PC-9 (cell line): ENCODE measurements at regions not wholly inside any gene's neighbourhood (a gene's known extent, or its start where the extent isn't known, plus 50 kb on each side); places are given as distances from the start of the nearest gene placed in this dataset.

Experiments
- BruUV-seq: library from RNA; stranded (reverse); fragments of 400-500 nt; replicated peaks from 2 replicates; lab custom pipeline; 2021; lab: Mats Ljungman, UMichigan
- CTCF ChIA-PET: fragments of 300-600 bp; sonication (Branson Sonifier 250); formaldehyde crosslinking; loops from one replicate; lab custom pipeline; 2022; ENCODE audit warnings: antibody characterized with exemption; lab: Charles Lee
- POLR2A ChIA-PET: fragments of 300-600 bp; sonication (Branson Sonifier 250); formaldehyde crosslinking; loops from one replicate; lab custom pipeline; 2022; ENCODE audit warnings: antibody characterized with exemption; ENCODE audit not compliant: unreplicated experiment; lab: Charles Lee
- DNase-seq, 2 experiments: peaks; one replicate each; pipeline versions ENCODE4 v3.0.0 to v3.0.0-alpha.2; 2015 to 2022; ENCODE audit warnings: mixed read lengths in 1 of 2
- H2AFZ ChIP-seq: fragments of 200-600 bp; sonication (generic); 2 replicates; pipeline ENCODE4 v1.8.1; 2017; ENCODE audit warnings: antibody characterized with exemption
- H3F3A ChIP-seq: fragments of 200-600 bp; sonication (generic); 2 replicates; pipeline ENCODE4 v1.8.1; 2017; ENCODE audit warnings: antibody characterized with exemption, mild to moderate bottlenecking, low read depth; ENCODE audit not compliant: insufficient read depth
- H3K27ac ChIP-seq: fragments of 200-600 bp; sonication (generic); 2 replicates; pipeline ENCODE4 v1.6.1; 2016; ENCODE audit warnings: mixed run types
- H3K27me3 ChIP-seq: fragments of 200-600 bp; sonication (generic); 2 replicates; pipeline ENCODE4 v1.6.1; 2016; ENCODE audit warnings: low read depth, mixed run types; ENCODE audit not compliant: insufficient read depth
- H3K36me3 ChIP-seq: fragments of 200-600 bp; sonication (generic); 2 replicates; pipeline ENCODE4 v1.6.1; 2016; ENCODE audit warnings: low read depth, mixed run types
- H3K4me1 ChIP-seq: fragments of 200-600 bp; sonication (generic); replicated peaks from 2 replicates; pipeline ENCODE4 v1.6.1; 2016; ENCODE audit warnings: mixed run types; ENCODE audit not compliant: insufficient read depth
- H3K4me2 ChIP-seq: fragments of 200-600 bp; sonication (generic); 2 replicates; pipeline ENCODE4 v1.6.1; 2017; ENCODE audit warnings: mixed run types
- H3K4me3 ChIP-seq: fragments of 200-600 bp; sonication (generic); 2 replicates; pipeline ENCODE4 v1.6.1; 2016; ENCODE audit warnings: mixed run types
- H3K79me2 ChIP-seq: fragments of 200-600 bp; sonication (generic); 2 replicates; pipeline ENCODE4 v1.6.1; 2017; ENCODE audit warnings: low read depth, mixed run types
- H3K9me2 ChIP-seq: fragments of 200-600 bp; sonication (generic); 2 replicates; pipeline ENCODE4 v1.8.1; 2017; ENCODE audit warnings: mild to moderate bottlenecking; ENCODE audit not compliant: insufficient read depth
- H3K9me3 ChIP-seq: fragments of 200-600 bp; sonication (generic); 2 replicates; pipeline ENCODE4 v1.8.1; 2016; ENCODE audit warnings: low read depth; ENCODE audit not compliant: insufficient read depth
- H4K20me1 ChIP-seq: fragments of 200-600 bp; sonication (generic); 2 replicates; pipeline ENCODE4 v1.8.1; 2017; ENCODE audit not compliant: insufficient read depth
- EZH2 ChIP-seq: fragments of 200-600 bp; sonication (generic); IDR thresholded peaks from 2 replicates; pipeline ENCODE4 v1.8.0; 2017; ENCODE audit warnings: antibody characterized with exemption, low read depth
- intact Hi-C: fragments of 100-400 bp; cut with micrococcal nuclease; formaldehyde crosslinking; loops from one replicate; pipeline ENCODE4 v1.10.0; 2022; ENCODE audit not compliant: unreplicated experiment
- TF ChIP-seq, protein P1 (sequence below): fragments of 200-600 bp; sonication (generic); conservative IDR thresholded peaks from 2 replicates; pipeline ENCODE4 v1.6.1; 2017; ENCODE audit warnings: mixed run types, antibody characterized with exemption, mild to moderate bottlenecking, moderate library complexity

DNA sequence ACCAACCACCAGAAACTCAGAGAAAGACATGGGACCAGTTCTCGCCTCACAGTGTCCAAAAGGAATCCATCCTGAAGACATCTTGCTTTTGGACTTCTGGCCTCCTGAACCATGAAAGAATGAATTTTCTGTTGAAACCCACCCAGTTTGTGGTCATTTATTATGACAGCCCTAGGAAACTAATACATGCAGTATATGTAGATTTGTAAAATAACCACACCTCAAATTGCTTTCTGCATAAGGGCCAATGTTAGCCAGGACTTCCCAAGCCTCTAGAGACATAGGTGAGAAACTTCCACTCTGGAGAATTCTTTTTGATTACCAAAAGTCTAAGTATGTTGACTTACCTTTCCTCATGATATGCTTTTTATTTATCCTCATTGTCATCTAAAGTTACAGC, 210.5 kb upstream of the SP4 start:
- intact Hi-C loops: no loop called here
- 0 out of 2 replicates have a peak, but pooled peaks cover 4% of the 10 kb centered on the region for H3K27me3 ChIP-seq
- no peak overlapping the region for H3K27ac ChIP-seq
- no peaks in the 10 kb centered on the region for H3F3A ChIP-seq
- H3K9me2 ChIP-seq: no peaks in the 10 kb centered on the region
- no peak overlapping the region for H3K4me2 ChIP-seq
- no peaks in the 10 kb centered on the region for H3K36me3 ChIP-seq
- ChIA-PET CTCF (no interaction called here), POLR2A (no interaction called here)
- H3K9me3 ChIP-seq: no peaks in the 10 kb centered on the region; the same call in 1 of the 2 replicates
- H3K79me2 ChIP-seq: no peaks in the 10 kb centered on the region
- H3K4me3 ChIP-seq: no peak overlapping the region
- BruUV-seq: no TSS peak
- no peaks in the 10 kb centered on the region for H3K4me1 ChIP-seq
- no peaks in the 10 kb centered on the region for H4K20me1 ChIP-seq
- H2AFZ ChIP-seq: no peak overlapping the region
- no peak for DNase-seq
- TF ChIP-seq EZH2: no peak
- TF ChIP-seq, protein P1, sequence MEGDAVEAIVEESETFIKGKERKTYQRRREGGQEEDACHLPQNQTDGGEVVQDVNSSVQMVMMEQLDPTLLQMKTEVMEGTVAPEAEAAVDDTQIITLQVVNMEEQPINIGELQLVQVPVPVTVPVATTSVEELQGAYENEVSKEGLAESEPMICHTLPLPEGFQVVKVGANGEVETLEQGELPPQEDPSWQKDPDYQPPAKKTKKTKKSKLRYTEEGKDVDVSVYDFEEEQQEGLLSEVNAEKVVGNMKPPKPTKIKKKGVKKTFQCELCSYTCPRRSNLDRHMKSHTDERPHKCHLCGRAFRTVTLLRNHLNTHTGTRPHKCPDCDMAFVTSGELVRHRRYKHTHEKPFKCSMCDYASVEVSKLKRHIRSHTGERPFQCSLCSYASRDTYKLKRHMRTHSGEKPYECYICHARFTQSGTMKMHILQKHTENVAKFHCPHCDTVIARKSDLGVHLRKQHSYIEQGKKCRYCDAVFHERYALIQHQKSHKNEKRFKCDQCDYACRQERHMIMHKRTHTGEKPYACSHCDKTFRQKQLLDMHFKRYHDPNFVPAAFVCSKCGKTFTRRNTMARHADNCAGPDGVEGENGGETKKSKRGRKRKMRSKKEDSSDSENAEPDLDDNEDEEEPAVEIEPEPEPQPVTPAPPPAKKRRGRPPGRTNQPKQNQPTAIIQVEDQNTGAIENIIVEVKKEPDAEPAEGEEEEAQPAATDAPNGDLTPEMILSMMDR: no peak

GRCh38 chr7:21218155-21218554, 209.7 kb upstream of the SP4 start:
- POLR2A ChIA-PET: interaction anchor here (0.7 kb wide), 1 partner anchor 795 kb away, joined by 3 read pairs; no protein-coding TSS in a partner anchor
- intact Hi-C loops: no loop called here
- CTCF ChIA-PET: no interaction called here
- H3K4me1 ChIP-seq: no peaks in the 10 kb centered on the region
- no peak overlapping the region for H3K4me3 ChIP-seq
- H3F3A ChIP-seq: no peaks in the 10 kb centered on the region
- H4K20me1 ChIP-seq: no peaks in the 10 kb centered on the region
- no TSS peak for BruUV-seq
- no peak overlapping the region for H3K4me2 ChIP-seq
- no peak for DNase-seq
- TF ChIP-seq, protein P1: no peak
- no peak for TF ChIP-seq EZH2
- no peaks in the 10 kb centered on the region for H3K79me2 ChIP-seq
- H3K9me2 ChIP-seq: no peaks in the 10 kb centered on the region
- H3K9me3 ChIP-seq: no peaks in the 10 kb centered on the region; the same call in 1 of the 2 replicates
- no peak overlapping the region for H3K27ac ChIP-seq
- H3K27me3 ChIP-seq: 0 out of 2 replicates have a peak, but pooled peaks cover 4% of the 10 kb centered on the region
- no peak overlapping the region for H2AFZ ChIP-seq
- H3K36me3 ChIP-seq: no peaks in the 10 kb centered on the region

DNA sequence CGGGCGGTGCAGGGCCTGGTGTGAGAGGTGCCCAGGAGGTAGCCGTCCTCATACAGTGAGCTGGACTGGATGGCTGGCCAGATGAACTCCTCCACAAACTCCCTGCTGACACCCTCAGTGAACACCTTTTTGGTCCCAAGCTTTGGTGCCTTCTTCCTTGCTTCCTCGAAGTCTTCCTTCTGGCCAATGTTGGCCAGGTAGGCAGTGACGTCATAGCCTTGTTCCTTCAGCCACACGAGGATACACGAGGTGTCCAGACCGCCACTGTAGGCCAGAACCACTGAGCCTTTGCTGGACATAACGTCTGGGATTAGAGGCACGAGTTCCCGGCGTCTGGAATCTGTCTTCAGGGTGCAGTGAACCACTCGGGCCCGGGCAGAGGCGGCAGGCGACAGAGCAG, 206.8 kb upstream of the SP4 start:
- H3K27me3 ChIP-seq: 0 out of 2 replicates have a peak, but pooled peaks cover 4% of the 10 kb centered on the region
- H3K4me1 ChIP-seq: no peaks in the 10 kb centered on the region
- H3K27ac ChIP-seq: no peak overlapping the region
- TF ChIP-seq, protein P1: no peak
- no peak for TF ChIP-seq EZH2
- H3K79me2 ChIP-seq: no peaks in the 10 kb centered on the region
- DNase-seq: no peak
- no peak overlapping the region for H3K4me2 ChIP-seq
- ChIA-PET POLR2A (no interaction called here), CTCF (no interaction called here)
- H3K9me2 ChIP-seq: no peaks in the 10 kb centered on the region
- no peaks in the 10 kb centered on the region for H4K20me1 ChIP-seq
- H3K36me3 ChIP-seq: no peaks in the 10 kb centered on the region
- no peak overlapping the region for H2AFZ ChIP-seq
- no peaks in the 10 kb centered on the region; the same call in 1 of the 2 replicates for H3K9me3 ChIP-seq
- no TSS peak for BruUV-seq
- no peaks in the 10 kb centered on the region for H3F3A ChIP-seq
- intact Hi-C loops: no loop called here
- no peak overlapping the region for H3K4me3 ChIP-seq
